NCI-H446 (cell line): ENCODE measurements at regions not wholly inside any gene's neighbourhood (a gene's known extent, or its start where the extent isn't known, plus 50 kb on each side); places are given as distances from the start of the nearest gene placed in this dataset.

Experiments used
- DNase-seq, 2 experiments: peaks; one replicate each; lab custom pipeline; 2025; lab: John Stamatoyannopoulos, UW

GRCh38 chr14:96931751-96932150 is 134.6 kb downstream of the VRK1 start:
- no peak for DNase-seq

- no peak for DNase-seq
Measured at GRCh38 chr14:96934638-96935330, 137.6 kb downstream of the VRK1 start.

GRCh38 chr14:96938946-96939345 is 141.8 kb downstream of the VRK1 start:
- no peak for DNase-seq

- DNase-seq: no peak
Measured at GRCh38 chr14:96940009-96940408, 142.8 kb downstream of the VRK1 start.

- no peak for DNase-seq
Measured at GRCh38 chr14:96944297-96944696, 147.1 kb downstream of the VRK1 start.

GRCh38 chr14:96945721-96946120 is 148.5 kb downstream of the VRK1 start:
- DNase-seq: no peak

GRCh38 chr14:96949594-96949993 is 152.4 kb downstream of the VRK1 start:
- no peak for DNase-seq

- DNase-seq: peak in 1 of 2 experiments; percentile 19
Measured at GRCh38 chr14:96951511-96951910, 154.3 kb downstream of the VRK1 start.

GRCh38 chr14:96953087-96953874 is 156.1 kb downstream of the VRK1 start:
- no peak for DNase-seq

- no peak for DNase-seq
Measured at GRCh38 chr14:96953875-96954185, 156.6 kb downstream of the VRK1 start.

- DNase-seq: no peak
Measured at GRCh38 chr14:96956464-96957239, 159.5 kb downstream of the VRK1 start.

GRCh38 chr14:96958057-96958456 is 160.9 kb downstream of the VRK1 start:
- DNase-seq: no peak

- no peak for DNase-seq
Measured at GRCh38 chr14:96959992-96960391, 162.8 kb downstream of the VRK1 start.

GRCh38 chr14:96960598-96961116 is 163.5 kb downstream of the VRK1 start:
- no peak for DNase-seq

GRCh38 chr14:96961895-96962294 is 164.7 kb downstream of the VRK1 start:
- DNase-seq: no peak

GRCh38 chr14:96962337-96962736 is 165.2 kb downstream of the VRK1 start:
- DNase-seq: no peak

- DNase-seq: no peak
Measured at GRCh38 chr14:96964726-96965415, 167.7 kb downstream of the VRK1 start.

- DNase-seq: peak in 1 of 2 experiments; percentile 31
Measured at GRCh38 chr14:96965885-96966595, 168.9 kb downstream of the VRK1 start.

- no peak for DNase-seq
Measured at GRCh38 chr14:96975116-96975515, 177.9 kb downstream of the VRK1 start.

GRCh38 chr14:96978525-96979272 is 181.5 kb downstream of the VRK1 start:
- DNase-seq: no peak
